ENCODE measurements at regions not wholly inside any gene's neighbourhood (a gene's known extent, or its start where the extent isn't known, plus 50 kb on each side); places are given as distances from the start of the nearest gene placed in this dataset.

DNA sequence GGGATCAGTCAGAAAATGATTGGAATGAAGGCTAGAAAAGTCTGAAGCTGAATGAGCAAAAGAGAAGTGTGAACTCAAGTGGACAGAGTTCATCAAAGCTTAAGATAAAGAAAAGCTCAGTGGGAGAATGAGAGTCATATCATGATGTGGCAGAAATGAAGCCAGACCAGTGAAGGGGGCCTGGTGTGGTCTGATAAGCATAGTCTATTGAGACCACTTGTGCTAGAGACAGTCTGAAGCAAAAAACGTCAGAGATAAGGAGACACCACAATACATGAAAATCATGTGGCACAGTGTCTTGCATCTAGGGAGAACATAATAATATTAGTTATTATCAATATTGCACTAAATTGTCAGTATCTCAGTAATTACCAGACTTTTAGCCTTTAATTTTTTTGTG is 601.5 kb downstream of the UTRN start:
- TF ChIP-seq, protein P1, sequence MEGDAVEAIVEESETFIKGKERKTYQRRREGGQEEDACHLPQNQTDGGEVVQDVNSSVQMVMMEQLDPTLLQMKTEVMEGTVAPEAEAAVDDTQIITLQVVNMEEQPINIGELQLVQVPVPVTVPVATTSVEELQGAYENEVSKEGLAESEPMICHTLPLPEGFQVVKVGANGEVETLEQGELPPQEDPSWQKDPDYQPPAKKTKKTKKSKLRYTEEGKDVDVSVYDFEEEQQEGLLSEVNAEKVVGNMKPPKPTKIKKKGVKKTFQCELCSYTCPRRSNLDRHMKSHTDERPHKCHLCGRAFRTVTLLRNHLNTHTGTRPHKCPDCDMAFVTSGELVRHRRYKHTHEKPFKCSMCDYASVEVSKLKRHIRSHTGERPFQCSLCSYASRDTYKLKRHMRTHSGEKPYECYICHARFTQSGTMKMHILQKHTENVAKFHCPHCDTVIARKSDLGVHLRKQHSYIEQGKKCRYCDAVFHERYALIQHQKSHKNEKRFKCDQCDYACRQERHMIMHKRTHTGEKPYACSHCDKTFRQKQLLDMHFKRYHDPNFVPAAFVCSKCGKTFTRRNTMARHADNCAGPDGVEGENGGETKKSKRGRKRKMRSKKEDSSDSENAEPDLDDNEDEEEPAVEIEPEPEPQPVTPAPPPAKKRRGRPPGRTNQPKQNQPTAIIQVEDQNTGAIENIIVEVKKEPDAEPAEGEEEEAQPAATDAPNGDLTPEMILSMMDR (IDR thresholded peaks at IDR 0.05), result no peak
- intact Hi-C loops (cut with DNase I), result no loop called here
- H3K4me3 ChIP-seq, result no peak overlapping the region
- DNase-seq (no peak), ATAC-seq (no peak)
- no peaks in the 10 kb centered on the region for H3K36me3 ChIP-seq
- H3K9me3 ChIP-seq, result no peaks in the 10 kb centered on the region
- no peak overlapping the region for H3K27ac ChIP-seq
- H3K4me1 ChIP-seq, result no peaks in the 10 kb centered on the region
- H3K27me3 ChIP-seq (ENCODE audit: low read depth), result no peaks in the 10 kb centered on the region

- Histone ChIP-seq H3K4me3 (no peak overlapping the region), H3K27me3 (ENCODE audit: low read depth) (no peaks in the 10 kb centered on the region), H3K27ac (no peak overlapping the region), H3K9me3 (no peaks in the 10 kb centered on the region), H3K4me1 (no peaks in the 10 kb centered on the region), H3K36me3 (no peaks in the 10 kb centered on the region)
- DNase-seq, result no peak
- ATAC-seq, result no peak
- TF ChIP-seq, protein P1 (IDR thresholded peaks at IDR 0.05), result no peak
- intact Hi-C loops (cut with DNase I), result no loop called here
Measured at GRCh38 chr6:144888621-144889020, 603.5 kb downstream of the UTRN start.

DNA sequence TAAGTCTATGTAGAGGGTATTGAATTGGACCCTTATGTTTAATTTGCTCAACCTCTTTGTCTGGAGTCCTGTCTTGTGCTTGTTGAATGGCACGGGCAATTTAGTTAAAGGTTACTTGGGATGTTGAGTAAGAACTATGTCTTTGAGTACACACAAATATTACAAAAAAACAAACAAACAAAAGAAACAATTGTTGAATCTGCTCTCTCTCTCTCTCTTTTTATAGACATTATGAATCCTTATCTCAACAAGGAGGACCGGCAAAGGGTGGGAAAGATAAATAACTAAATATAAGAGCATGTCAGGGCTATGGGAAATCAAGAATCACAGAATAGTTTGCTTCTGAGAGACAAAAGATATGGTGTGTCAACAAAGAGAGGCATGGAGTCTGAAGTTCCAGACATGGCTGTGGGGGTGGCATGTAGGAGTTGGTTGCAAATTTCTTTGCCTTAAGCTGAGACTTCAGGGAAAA is 608.6 kb downstream of the UTRN start:
- DNase-seq, result no peak
- intact Hi-C loops (cut with DNase I), result no loop called here
- Histone ChIP-seq H3K9me3 (no peaks in the 10 kb centered on the region), H3K27me3 (ENCODE audit: low read depth) (no peaks in the 10 kb centered on the region), H3K4me1 (no peaks in the 10 kb centered on the region), H3K4me3 (no peak overlapping the region), H3K36me3 (no peaks in the 10 kb centered on the region), H3K27ac (no peak overlapping the region)
- no peak for ATAC-seq
- TF ChIP-seq, protein P1 (IDR thresholded peaks at IDR 0.05), result no peak

DNA sequence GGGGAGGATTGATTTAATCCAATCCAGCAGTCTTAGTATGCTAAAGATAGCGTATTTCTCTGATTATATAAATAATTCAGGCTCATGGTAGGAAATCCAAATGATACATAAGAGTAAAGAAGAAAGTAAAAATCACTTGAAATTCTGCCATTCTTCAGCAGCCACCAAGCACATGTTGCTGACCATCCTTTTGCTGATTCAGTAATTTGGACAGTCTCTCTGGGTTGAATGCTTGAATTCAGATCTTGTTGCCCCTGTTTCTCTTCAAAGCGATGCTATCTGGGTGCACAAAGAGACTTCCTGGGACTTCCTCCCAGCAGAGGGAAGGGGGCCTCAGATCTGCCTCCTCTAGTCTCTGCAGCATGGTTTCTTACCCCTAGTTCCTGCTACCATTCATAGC is 609.1 kb downstream of the UTRN start:
- DNase-seq (no peak), ATAC-seq (no peak)
- TF ChIP-seq, protein P1 (IDR thresholded peaks at IDR 0.05), result no peak
- Histone ChIP-seq H3K36me3 (no peaks in the 10 kb centered on the region), H3K4me3 (no peak overlapping the region), H3K27ac (no peak overlapping the region), H3K27me3 (ENCODE audit: low read depth) (no peaks in the 10 kb centered on the region), H3K9me3 (no peaks in the 10 kb centered on the region), H3K4me1 (no peaks in the 10 kb centered on the region)
- intact Hi-C loops (cut with DNase I), result no loop called here

DNA sequence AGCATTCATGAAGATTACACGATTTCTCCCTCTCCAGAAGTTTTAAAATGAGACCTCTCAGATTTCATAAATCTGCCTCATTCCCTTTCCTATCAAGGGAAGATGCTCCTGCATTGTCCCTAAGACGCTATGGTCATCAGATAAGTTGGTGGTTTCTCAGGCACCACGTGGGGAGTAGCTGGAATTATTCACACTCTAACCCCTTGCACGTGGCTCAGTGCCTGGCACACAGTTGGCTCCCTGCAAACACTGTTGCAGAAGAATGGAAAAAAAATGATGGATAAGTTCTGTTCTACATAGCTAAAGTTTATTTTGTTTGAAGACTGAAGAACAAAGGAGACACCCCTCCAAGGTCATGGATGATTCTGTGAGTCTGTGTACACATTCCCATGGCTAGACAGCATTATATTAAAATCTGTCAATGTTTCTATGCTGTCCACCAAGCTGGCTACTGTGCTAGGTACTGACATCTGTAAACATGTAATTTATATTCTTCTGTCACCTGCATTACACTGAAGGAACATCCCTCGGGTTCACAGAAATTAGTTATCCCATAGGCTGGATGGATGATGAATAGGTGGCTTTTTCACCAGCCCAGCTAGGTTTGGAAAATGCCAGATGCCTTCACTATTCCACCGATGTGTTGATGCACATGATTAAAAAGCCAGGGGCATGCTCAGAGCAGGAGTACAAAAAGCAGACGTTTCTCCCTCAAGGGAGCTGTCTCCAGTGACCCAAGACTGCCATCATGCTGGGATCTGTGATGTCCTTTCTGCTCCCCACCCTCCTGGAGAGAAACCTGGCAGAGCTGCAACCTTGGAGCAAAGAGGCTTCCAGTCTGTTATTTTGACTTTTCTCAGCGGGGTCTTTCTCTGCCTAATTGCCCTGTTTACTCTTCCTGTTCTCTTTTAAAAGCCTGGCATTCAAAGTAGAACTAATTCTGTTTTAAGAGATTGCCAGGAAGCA is 610.5 kb downstream of the UTRN start:
- intact Hi-C loops (cut with DNase I), result no loop called here
- no peak overlapping the region for H3K27ac ChIP-seq
- H3K36me3 ChIP-seq, result no peaks in the 10 kb centered on the region
- no peaks in the 10 kb centered on the region for H3K27me3 ChIP-seq (ENCODE audit: low read depth)
- H3K4me1 ChIP-seq, result no peaks in the 10 kb centered on the region
- TF ChIP-seq, protein P1 (IDR thresholded peaks at IDR 0.05), result no peak
- DNase-seq (no peak), ATAC-seq (no peak)
- no peaks in the 10 kb centered on the region for H3K9me3 ChIP-seq
- no peak overlapping the region for H3K4me3 ChIP-seq
